ENCODE measurements at regions not wholly inside any gene's neighbourhood (a gene's known extent, or its start where the extent isn't known, plus 50 kb on each side); places are given as distances from the start of the nearest gene placed in this dataset.

DNA sequence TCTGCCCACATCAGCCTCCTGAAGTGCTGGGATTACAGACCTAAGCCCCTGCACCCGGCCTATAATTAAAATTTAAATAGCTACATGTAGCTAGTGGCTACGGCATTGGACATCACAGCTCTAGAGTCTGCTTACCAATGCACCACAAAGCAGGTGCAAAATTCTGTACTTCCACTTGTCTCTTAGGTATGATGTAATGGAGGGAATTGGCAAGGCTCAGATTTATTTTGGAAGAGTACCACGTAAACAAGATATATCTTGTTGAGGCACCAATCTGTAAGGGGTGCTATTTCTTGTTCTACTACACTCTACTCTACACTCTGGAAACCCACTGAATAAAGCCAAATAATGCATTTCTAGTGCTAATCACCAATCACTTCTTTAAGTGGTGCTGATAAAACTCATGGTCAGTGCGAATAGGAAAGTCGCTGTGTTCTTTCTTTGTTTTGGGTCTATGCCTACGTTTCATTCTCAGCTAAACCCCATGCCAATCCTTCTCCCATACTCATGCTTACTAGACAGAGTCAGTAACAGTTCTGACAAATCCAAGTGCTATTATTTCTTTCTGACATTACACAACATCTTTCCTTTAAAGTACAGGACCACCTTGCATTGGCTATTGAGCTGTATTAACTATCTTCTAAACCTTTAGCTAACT lies 92.3 kb downstream of the GC start:
- H3K4me3 ChIP-seq (ENCODE audit: low read length) = no peak overlapping the region
- H3K9me3 ChIP-seq (ENCODE audit: control insufficient read depth, low read depth, low read length) = no peaks in the 10 kb centered on the region
- H3K36me3 ChIP-seq (ENCODE audit: control insufficient read depth, low read depth, low read length) = no peaks in the 10 kb centered on the region
- no peaks in the 10 kb centered on the region for H3K27me3 ChIP-seq (ENCODE audit: control insufficient read depth, insufficient read depth, low read length)
- no peak overlapping the region for H3K27ac ChIP-seq (ENCODE audit: low read length)
- H3K9ac ChIP-seq (ENCODE audit: low read length) = no peak overlapping the region
- peaks cover 7% of the 10 kb centered on the region for H3K4me1 ChIP-seq (ENCODE audit: control insufficient read depth, low read depth, low read length)

DNA sequence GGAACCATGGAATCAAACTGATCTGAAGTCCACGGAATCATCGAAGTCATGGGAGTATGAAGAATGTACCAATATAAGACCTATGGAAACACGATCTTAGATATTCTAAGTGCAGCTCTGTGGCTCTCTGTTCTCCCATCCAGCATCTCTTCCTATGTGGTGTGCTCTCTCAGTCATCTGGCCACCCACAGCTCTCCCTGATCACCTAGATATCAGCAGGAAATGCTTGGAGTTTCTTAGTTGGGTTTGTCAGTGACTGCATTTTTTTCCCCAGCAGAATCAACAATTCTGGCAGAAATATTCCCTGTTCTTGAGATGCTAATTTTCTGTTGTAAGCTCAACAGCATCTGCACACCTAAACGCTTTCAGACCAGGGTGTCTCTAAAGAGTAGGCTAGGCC lies 94.1 kb downstream of the GC start:
- H3K4me1 ChIP-seq (ENCODE audit: control insufficient read depth, low read depth, low read length) = peaks cover 7% of the 10 kb centered on the region
- H3K36me3 ChIP-seq (ENCODE audit: control insufficient read depth, low read depth, low read length) = no peaks in the 10 kb centered on the region
- H3K27ac ChIP-seq (ENCODE audit: low read length) = no peak overlapping the region
- no peaks in the 10 kb centered on the region for H3K9me3 ChIP-seq (ENCODE audit: control insufficient read depth, low read depth, low read length)
- no peak overlapping the region for H3K4me3 ChIP-seq (ENCODE audit: low read length)
- no peaks in the 10 kb centered on the region for H3K27me3 ChIP-seq (ENCODE audit: control insufficient read depth, insufficient read depth, low read length)
- no peak overlapping the region for H3K9ac ChIP-seq (ENCODE audit: low read length)

DNA sequence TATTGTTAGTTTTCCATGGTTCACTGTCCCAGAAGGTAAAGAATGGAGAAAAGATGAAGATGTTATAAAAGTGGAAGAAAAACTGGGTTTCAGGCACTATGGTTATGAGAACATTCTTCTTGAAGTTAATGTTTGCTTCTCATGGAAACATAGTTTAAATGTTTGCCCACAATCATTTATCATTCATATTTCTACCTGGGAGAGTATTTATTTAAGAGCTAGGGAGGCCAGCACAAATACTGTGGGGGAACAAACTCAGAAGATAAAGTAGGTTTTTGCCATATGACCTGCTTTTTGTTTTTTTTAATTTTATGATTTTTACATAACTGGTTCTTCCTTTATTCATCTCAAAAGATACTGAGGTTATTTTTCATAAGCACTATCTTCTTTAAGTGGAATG lies 96.8 kb downstream of the GC start:
- Histone ChIP-seq H3K27ac (ENCODE audit: low read length) (no peak overlapping the region), H3K4me1 (ENCODE audit: control insufficient read depth, low read depth, low read length) (no peaks in the 10 kb centered on the region), H3K9ac (ENCODE audit: low read length) (no peak overlapping the region), H3K36me3 (ENCODE audit: control insufficient read depth, low read depth, low read length) (no peaks in the 10 kb centered on the region), H3K4me3 (ENCODE audit: low read length) (no peak overlapping the region), H3K27me3 (ENCODE audit: control insufficient read depth, insufficient read depth, low read length) (no peaks in the 10 kb centered on the region), H3K9me3 (ENCODE audit: control insufficient read depth, low read depth, low read length) (no peaks in the 10 kb centered on the region)

DNA sequence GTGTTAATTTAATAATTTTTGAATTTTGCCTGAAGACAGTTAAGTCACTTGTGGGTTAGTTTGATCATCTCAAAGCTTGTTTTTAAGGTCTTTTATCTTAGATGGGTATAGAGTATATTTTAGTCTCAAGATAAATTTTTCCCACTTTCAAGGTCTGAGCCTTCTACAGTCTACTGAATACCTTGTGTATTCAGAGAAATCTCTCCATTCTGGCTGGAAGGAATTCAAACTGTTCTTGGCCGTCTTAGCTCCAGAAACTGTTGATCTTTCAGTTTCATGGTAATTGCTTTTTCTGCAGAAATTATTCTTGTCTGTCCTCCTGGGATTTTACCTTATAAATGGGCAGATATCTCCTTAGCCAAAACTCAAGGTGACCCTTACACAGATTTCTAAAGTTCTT lies 97.9 kb downstream of the GC start:
- no peaks in the 10 kb centered on the region for H3K36me3 ChIP-seq (ENCODE audit: control insufficient read depth, low read depth, low read length)
- no peaks in the 10 kb centered on the region for H3K9me3 ChIP-seq (ENCODE audit: control insufficient read depth, low read depth, low read length)
- H3K27ac ChIP-seq (ENCODE audit: low read length) = no peak overlapping the region
- H3K4me3 ChIP-seq (ENCODE audit: low read length) = no peak overlapping the region
- H3K27me3 ChIP-seq (ENCODE audit: control insufficient read depth, insufficient read depth, low read length) = no peaks in the 10 kb centered on the region
- H3K9ac ChIP-seq (ENCODE audit: low read length) = no peak overlapping the region
- H3K4me1 ChIP-seq (ENCODE audit: control insufficient read depth, low read depth, low read length) = no peaks in the 10 kb centered on the region

DNA sequence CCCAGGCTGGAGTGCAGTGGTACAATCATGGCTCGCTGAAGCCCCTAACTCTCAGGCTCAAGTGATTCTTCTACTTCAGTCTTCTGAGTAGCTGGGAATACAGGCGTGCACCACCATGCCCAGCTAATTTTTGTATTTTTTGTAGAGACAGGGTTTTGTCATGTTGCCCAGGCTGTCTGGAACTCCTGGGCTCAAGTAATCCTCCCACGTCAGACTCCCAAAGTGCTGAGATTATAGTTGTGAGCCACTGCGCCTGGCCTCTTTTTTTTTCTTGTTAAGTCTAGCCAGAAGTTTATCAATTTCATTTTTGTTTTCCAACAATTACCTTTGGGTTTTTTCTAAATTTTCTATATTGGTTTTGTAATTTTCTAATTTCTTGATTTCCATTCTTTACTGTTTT lies 100.6 kb downstream of the GC start:
- no peaks in the 10 kb centered on the region for H3K36me3 ChIP-seq (ENCODE audit: control insufficient read depth, low read depth, low read length)

DNA sequence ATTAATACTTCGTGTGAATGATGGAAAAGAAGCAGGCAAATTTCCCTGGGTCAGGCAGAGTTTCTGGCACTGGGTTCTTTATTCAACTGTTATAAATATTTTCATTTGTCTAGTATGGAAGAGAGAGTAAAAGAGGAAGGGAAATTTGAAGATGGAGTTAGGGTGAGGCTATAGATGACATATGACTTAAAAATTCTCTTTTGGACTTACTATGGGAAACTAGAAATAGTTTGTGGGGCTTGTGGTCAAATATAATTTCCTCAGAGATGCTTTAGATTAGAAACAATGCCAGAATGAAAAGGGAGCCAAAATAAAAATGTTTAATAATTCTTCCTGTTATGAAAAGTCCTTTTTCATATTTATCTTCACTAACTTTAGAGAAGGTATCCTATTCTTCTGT lies 103.2 kb downstream of the GC start:
- no peaks in the 10 kb centered on the region for H3K27me3 ChIP-seq (ENCODE audit: control insufficient read depth, insufficient read depth, low read length)
- H3K4me3 ChIP-seq (ENCODE audit: low read length) = no peak overlapping the region
- H3K9me3 ChIP-seq (ENCODE audit: control insufficient read depth, low read depth, low read length) = no peaks in the 10 kb centered on the region
- no peak overlapping the region for H3K27ac ChIP-seq (ENCODE audit: low read length)
- no peaks in the 10 kb centered on the region for H3K36me3 ChIP-seq (ENCODE audit: control insufficient read depth, low read depth, low read length)
- no peaks in the 10 kb centered on the region for H3K4me1 ChIP-seq (ENCODE audit: control insufficient read depth, low read depth, low read length)
- no peak overlapping the region for H3K9ac ChIP-seq (ENCODE audit: low read length)

More for the DNA sequence above, 100.6 kb downstream of the GC start:
- Histone ChIP-seq H3K9ac (ENCODE audit: low read length) (no peak overlapping the region), H3K4me1 (ENCODE audit: control insufficient read depth, low read depth, low read length) (no peaks in the 10 kb centered on the region), H3K27ac (ENCODE audit: low read length) (no peak overlapping the region), H3K9me3 (ENCODE audit: control insufficient read depth, low read depth, low read length) (no peaks in the 10 kb centered on the region), H3K4me3 (ENCODE audit: low read length) (no peak overlapping the region), H3K27me3 (ENCODE audit: control insufficient read depth, insufficient read depth, low read length) (no peaks in the 10 kb centered on the region)

DNA sequence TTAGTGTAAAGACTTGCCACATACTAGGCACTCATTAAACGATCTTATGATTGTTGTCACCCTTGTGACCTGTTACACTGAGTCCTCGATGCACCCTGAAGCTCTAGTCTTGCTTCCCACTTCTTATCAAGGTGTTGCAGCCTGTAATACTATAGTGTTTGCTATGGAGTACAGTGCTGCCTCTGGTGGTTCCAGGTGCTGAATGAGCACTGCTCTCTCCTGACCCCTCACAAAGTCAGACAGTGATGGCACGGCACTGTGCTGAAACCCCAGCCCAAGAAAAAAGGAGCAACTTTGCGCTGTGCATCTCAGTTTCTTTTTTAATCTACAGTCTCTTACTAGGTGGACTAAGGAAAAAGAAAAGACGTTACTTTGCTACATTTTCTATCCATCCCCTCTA lies 106.3 kb downstream of the GC start:
- Histone ChIP-seq H3K9ac (ENCODE audit: low read length) (no peak overlapping the region), H3K27me3 (ENCODE audit: control insufficient read depth, insufficient read depth, low read length) (no peaks in the 10 kb centered on the region), H3K4me1 (ENCODE audit: control insufficient read depth, low read depth, low read length) (no peaks in the 10 kb centered on the region), H3K9me3 (ENCODE audit: control insufficient read depth, low read depth, low read length) (no peaks in the 10 kb centered on the region), H3K4me3 (ENCODE audit: low read length) (no peak overlapping the region), H3K27ac (ENCODE audit: low read length) (no peak overlapping the region), H3K36me3 (ENCODE audit: control insufficient read depth, low read depth, low read length) (no peaks in the 10 kb centered on the region)

DNA sequence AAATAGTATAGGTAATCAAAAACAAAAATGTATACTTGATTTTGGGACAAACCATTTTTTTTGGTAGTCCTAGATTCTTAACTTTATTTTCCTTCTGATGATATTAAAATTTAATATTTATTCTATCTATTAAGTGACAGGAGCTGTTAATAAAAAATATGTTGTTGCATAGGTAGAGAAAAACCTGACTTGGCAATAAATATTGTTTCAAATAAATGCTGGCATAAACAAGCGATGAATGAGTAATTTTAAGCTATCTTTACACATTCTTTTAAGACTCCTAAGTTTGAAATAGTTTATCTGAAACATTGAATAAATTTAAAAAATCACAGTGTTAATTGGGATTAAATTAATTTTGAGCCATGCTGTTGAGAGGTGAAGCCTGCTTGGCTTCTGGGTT lies 114.6 kb downstream of the GC start:
- H3K4me3 ChIP-seq (ENCODE audit: low read length) = no peak overlapping the region
- H3K9me3 ChIP-seq (ENCODE audit: control insufficient read depth, low read depth, low read length) = no peaks in the 10 kb centered on the region
- H3K4me1 ChIP-seq (ENCODE audit: control insufficient read depth, low read depth, low read length) = no peaks in the 10 kb centered on the region
- H3K36me3 ChIP-seq (ENCODE audit: control insufficient read depth, low read depth, low read length) = no peaks in the 10 kb centered on the region
- H3K9ac ChIP-seq (ENCODE audit: low read length) = no peak overlapping the region
- no peaks in the 10 kb centered on the region for H3K27me3 ChIP-seq (ENCODE audit: control insufficient read depth, insufficient read depth, low read length)
- H3K27ac ChIP-seq (ENCODE audit: low read length) = no peak overlapping the region

DNA sequence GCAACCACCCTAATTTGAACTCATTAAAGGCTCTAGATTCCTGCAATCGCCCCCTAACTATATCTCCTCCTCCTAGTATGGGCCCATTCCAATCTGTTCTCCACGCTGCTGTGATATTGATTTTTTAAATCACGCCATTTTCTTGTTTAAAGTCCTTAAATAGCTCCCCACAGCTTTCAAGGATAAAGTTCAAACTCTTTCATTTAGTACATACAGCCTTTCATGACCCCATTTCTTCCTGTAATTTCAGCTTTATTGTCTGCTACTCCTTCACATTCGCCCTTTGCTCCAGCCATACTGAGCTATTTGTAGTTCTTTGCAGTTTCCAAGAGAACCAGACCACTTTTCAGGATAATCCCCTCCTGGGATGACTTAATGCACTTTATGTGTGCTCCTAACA lies 118.5 kb downstream of the GC start:
- no peaks in the 10 kb centered on the region for H3K9me3 ChIP-seq (ENCODE audit: control insufficient read depth, low read depth, low read length)
- no peak overlapping the region for H3K4me3 ChIP-seq (ENCODE audit: low read length)
- H3K9ac ChIP-seq (ENCODE audit: low read length) = no peak overlapping the region
- no peaks in the 10 kb centered on the region for H3K36me3 ChIP-seq (ENCODE audit: control insufficient read depth, low read depth, low read length)
- no peaks in the 10 kb centered on the region for H3K27me3 ChIP-seq (ENCODE audit: control insufficient read depth, insufficient read depth, low read length)
- no peak overlapping the region for H3K27ac ChIP-seq (ENCODE audit: low read length)
- no peaks in the 10 kb centered on the region for H3K4me1 ChIP-seq (ENCODE audit: control insufficient read depth, low read depth, low read length)

DNA sequence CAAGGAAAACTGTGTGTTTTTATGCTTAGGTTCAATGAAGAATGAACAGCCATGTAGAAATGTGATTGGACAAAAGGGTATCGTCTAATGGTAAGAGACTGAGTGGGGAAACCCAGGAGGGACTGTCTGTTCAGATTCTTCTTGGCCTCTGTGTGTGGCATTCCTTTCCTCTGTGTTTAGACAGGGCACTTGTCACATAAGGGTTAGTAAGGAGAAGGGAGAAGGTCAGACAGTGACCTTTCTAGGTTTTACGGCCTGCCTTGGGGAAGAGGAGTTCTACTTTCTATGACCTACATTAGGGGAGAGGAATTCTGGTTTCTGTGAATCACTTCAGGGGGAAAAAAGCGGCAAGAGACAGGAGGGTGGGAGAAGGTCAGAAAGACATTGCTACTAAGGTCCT lies 119.5 kb downstream of the GC start:
- Histone ChIP-seq H3K27ac (ENCODE audit: low read length) (no peak overlapping the region), H3K27me3 (ENCODE audit: control insufficient read depth, insufficient read depth, low read length) (no peaks in the 10 kb centered on the region), H3K9me3 (ENCODE audit: control insufficient read depth, low read depth, low read length) (no peaks in the 10 kb centered on the region), H3K36me3 (ENCODE audit: control insufficient read depth, low read depth, low read length) (no peaks in the 10 kb centered on the region), H3K4me1 (ENCODE audit: control insufficient read depth, low read depth, low read length) (no peaks in the 10 kb centered on the region), H3K4me3 (ENCODE audit: low read length) (no peak overlapping the region), H3K9ac (ENCODE audit: low read length) (no peak overlapping the region)

DNA sequence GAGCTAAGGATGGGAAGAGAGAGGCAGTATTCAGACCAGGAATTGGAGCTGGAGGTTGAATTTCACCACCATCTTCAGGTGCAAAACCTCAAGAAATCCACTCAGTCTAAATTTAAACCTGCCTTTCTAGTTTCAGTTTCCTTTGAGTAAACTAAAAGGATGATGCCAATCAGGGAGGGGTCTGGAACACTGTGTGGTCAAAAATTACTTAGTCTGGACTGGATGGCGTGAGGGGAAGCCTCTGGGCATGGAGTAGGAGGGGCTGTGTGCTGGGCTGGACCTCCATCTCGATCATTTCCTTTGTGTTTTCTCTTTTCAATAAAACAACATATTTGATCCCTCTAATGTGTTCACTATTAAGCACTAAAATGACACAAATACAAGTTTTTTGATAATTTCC lies 120.1 kb downstream of the GC start:
- Histone ChIP-seq H3K27me3 (ENCODE audit: control insufficient read depth, insufficient read depth, low read length) (no peaks in the 10 kb centered on the region), H3K36me3 (ENCODE audit: control insufficient read depth, low read depth, low read length) (no peaks in the 10 kb centered on the region), H3K4me1 (ENCODE audit: control insufficient read depth, low read depth, low read length) (no peaks in the 10 kb centered on the region), H3K9me3 (ENCODE audit: control insufficient read depth, low read depth, low read length) (no peaks in the 10 kb centered on the region), H3K27ac (ENCODE audit: low read length) (no peak overlapping the region), H3K9ac (ENCODE audit: low read length) (no peak overlapping the region), H3K4me3 (ENCODE audit: low read length) (no peak overlapping the region)

DNA sequence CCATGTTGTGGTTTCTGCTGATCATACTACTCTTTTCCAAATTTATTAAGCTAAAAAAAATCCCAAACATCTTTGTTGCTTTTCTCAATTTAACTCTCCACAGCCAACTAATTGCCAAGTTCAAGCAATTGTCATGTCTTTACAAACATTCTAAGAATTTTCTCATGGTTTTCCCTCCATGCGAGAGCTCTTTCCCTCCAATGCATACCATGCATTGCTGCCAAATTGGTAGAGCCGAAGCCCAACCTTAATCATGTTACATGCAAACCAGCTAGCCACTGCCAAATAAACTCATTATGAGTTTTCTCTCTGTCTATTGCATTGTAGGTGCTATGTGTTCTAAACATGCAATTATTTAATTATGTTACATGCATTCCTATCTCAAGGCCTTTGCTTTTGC lies 123.9 kb downstream of the GC start:
- Histone ChIP-seq H3K27ac (ENCODE audit: low read length) (no peak overlapping the region), H3K4me1 (ENCODE audit: control insufficient read depth, low read depth, low read length) (no peaks in the 10 kb centered on the region), H3K9me3 (ENCODE audit: control insufficient read depth, low read depth, low read length) (no peaks in the 10 kb centered on the region), H3K36me3 (ENCODE audit: control insufficient read depth, low read depth, low read length) (no peaks in the 10 kb centered on the region), H3K4me3 (ENCODE audit: low read length) (no peak overlapping the region), H3K27me3 (ENCODE audit: control insufficient read depth, insufficient read depth, low read length) (no peaks in the 10 kb centered on the region), H3K9ac (ENCODE audit: low read length) (no peak overlapping the region)
